HG03108 (cell line): ENCODE measurements at regions not wholly inside any gene's neighbourhood (a gene's known extent, or its start where the extent isn't known, plus 50 kb on each side); places are given as distances from the start of the nearest gene placed in this dataset.

Source experiments
- ATAC-seq: cut with Tn5 transposase; IDR thresholded peaks from one replicate; pipeline ENCODE4 v1.9.1; 2021; ENCODE audit warnings: moderate library complexity; ENCODE audit not compliant: unreplicated experiment

GRCh38 chr12:103093499-103094106 is 136.1 kb downstream of the ASCL1 start:
- no peak for ATAC-seq

- ATAC-seq, result no peak
Measured at GRCh38 chr12:103097496-103097895, 140.0 kb downstream of the ASCL1 start.

GRCh38 chr12:103100257-103100831 is 142.9 kb downstream of the ASCL1 start:
- ATAC-seq, result no peak

- peak; percentile 62 for ATAC-seq
Measured at GRCh38 chr12:103102225-103102744, 144.8 kb downstream of the ASCL1 start.

GRCh38 chr12:103105971-103106597 is 148.6 kb downstream of the ASCL1 start:
- ATAC-seq, result peak; percentile 70

- no peak for ATAC-seq
Measured at GRCh38 chr12:103109861-103110260, 152.4 kb downstream of the ASCL1 start.

- ATAC-seq, result peak; percentile 96
Measured at GRCh38 chr12:103114296-103115055, 157.0 kb downstream of the ASCL1 start.

- ATAC-seq, result no peak
Measured at GRCh38 chr12:103128862-103129501, 171.5 kb downstream of the ASCL1 start.

- ATAC-seq, result no peak
Measured at GRCh38 chr12:103130564-103130963, 173.1 kb downstream of the ASCL1 start.

- no peak for ATAC-seq
Measured at GRCh38 chr12:103138538-103138937, 181.1 kb downstream of the ASCL1 start.

- no peak for ATAC-seq
Measured at GRCh38 chr12:103139876-103140275, 182.4 kb downstream of the ASCL1 start.

GRCh38 chr12:103140286-103140685 is 182.8 kb downstream of the ASCL1 start:
- ATAC-seq, result no peak

- ATAC-seq, result no peak
Measured at GRCh38 chr12:103144278-103144677, 186.8 kb downstream of the ASCL1 start.

- no peak for ATAC-seq
Measured at GRCh38 chr12:103160622-103161021, 203.1 kb downstream of the ASCL1 start.

- ATAC-seq, result no peak
Measured at GRCh38 chr12:103161582-103162362, 204.3 kb downstream of the ASCL1 start.

GRCh38 chr12:103166949-103167348 is 209.5 kb downstream of the ASCL1 start:
- no peak for ATAC-seq

- ATAC-seq, result no peak
Measured at GRCh38 chr12:103172447-103173112, 215.1 kb downstream of the ASCL1 start.

- no peak for ATAC-seq
Measured at GRCh38 chr12:103175625-103176024, 218.2 kb downstream of the ASCL1 start.

- no peak for ATAC-seq
Measured at GRCh38 chr12:103177639-103178255, 220.3 kb downstream of the ASCL1 start.
